ENCODE measurements at regions not wholly inside any gene's neighbourhood (a gene's known extent, or its start where the extent isn't known, plus 50 kb on each side); places are given as distances from the start of the nearest gene placed in this dataset.

DNA sequence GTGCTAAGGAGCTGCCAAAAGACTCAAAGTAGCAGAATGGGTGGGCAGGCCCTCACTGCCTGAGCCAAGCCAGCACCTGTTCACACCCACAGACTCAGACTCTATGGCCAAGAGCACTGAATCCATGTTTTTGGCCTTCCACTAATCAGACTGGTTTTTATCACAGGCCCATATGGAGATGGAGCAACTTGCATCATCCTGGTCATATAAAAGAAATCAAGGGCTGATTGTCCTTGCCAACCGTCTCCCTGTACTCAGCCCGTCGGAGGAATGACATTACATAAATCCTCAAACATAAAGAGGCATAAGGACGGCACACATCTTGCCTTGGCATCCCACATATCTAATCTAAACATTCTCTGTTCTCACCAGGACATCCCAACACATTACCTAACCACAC is 66.7 kb downstream of the MARCHF4 start:
- H3K4me1 Mint-ChIP-seq, result peaks cover 15% of the 10 kb centered on the region
- ChIA-PET CTCF (no interaction called here), POLR2A (no interaction called here)
- no peak for DNase-seq (ENCODE audit: low spot score)
- no peaks in the 10 kb centered on the region; the same call in 1 of the 2 replicates for H3K9me3 Mint-ChIP-seq
- H3K27ac Mint-ChIP-seq, result no peak overlapping the region
- no peak for ATAC-seq
- peaks cover 14% of the 10 kb centered on the region for H3K27me3 Mint-ChIP-seq (ENCODE audit: low read depth)
- H3K4me3 Mint-ChIP-seq, result no peak overlapping the region
- no peak for TF ChIP-seq CBFB (CRISPR knock-in tag; IDR thresholded peaks at IDR 0.05; ENCODE audit: low read depth)
- TF ChIP-seq SP1 (CRISPR knock-in tag; conservative IDR thresholded peaks at IDR 0.05), result no peak
- TF ChIP-seq GRHL2 (CRISPR knock-in tag; IDR thresholded peaks at IDR 0.05; ENCODE audit: insufficient replicate concordance, severe bottlenecking), result no peak
- TF ChIP-seq ZNF671 (CRISPR knock-in tag; IDR thresholded peaks at IDR 0.05), result no peak
- TF ChIP-seq, protein P1, sequence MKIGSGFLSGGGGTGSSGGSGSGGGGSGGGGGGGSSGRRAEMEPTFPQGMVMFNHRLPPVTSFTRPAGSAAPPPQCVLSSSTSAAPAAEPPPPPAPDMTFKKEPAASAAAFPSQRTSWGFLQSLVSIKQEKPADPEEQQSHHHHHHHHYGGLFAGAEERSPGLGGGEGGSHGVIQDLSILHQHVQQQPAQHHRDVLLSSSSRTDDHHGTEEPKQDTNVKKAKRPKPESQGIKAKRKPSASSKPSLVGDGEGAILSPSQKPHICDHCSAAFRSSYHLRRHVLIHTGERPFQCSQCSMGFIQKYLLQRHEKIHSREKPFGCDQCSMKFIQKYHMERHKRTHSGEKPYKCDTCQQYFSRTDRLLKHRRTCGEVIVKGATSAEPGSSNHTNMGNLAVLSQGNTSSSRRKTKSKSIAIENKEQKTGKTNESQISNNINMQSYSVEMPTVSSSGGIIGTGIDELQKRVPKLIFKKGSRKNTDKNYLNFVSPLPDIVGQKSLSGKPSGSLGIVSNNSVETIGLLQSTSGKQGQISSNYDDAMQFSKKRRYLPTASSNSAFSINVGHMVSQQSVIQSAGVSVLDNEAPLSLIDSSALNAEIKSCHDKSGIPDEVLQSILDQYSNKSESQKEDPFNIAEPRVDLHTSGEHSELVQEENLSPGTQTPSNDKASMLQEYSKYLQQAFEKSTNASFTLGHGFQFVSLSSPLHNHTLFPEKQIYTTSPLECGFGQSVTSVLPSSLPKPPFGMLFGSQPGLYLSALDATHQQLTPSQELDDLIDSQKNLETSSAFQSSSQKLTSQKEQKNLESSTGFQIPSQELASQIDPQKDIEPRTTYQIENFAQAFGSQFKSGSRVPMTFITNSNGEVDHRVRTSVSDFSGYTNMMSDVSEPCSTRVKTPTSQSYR (CRISPR knock-in tag; IDR thresholded peaks at IDR 0.05), result no peak
- no peak for TF ChIP-seq EMX1 (CRISPR knock-in tag; IDR thresholded peaks at IDR 0.05)
- no peak for TF ChIP-seq ATF1 (CRISPR knock-in tag; IDR thresholded peaks at IDR 0.05)
- no peak for TF ChIP-seq ZNF423 (CRISPR knock-in tag; IDR thresholded peaks at IDR 0.05)
- TF ChIP-seq, protein P2, sequence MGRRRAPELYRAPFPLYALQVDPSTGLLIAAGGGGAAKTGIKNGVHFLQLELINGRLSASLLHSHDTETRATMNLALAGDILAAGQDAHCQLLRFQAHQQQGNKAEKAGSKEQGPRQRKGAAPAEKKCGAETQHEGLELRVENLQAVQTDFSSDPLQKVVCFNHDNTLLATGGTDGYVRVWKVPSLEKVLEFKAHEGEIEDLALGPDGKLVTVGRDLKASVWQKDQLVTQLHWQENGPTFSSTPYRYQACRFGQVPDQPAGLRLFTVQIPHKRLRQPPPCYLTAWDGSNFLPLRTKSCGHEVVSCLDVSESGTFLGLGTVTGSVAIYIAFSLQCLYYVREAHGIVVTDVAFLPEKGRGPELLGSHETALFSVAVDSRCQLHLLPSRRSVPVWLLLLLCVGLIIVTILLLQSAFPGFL (CRISPR knock-in tag; IDR thresholded peaks at IDR 0.05; ENCODE audit: borderline replicate concordance), result no peak
- TF ChIP-seq, protein P3, sequence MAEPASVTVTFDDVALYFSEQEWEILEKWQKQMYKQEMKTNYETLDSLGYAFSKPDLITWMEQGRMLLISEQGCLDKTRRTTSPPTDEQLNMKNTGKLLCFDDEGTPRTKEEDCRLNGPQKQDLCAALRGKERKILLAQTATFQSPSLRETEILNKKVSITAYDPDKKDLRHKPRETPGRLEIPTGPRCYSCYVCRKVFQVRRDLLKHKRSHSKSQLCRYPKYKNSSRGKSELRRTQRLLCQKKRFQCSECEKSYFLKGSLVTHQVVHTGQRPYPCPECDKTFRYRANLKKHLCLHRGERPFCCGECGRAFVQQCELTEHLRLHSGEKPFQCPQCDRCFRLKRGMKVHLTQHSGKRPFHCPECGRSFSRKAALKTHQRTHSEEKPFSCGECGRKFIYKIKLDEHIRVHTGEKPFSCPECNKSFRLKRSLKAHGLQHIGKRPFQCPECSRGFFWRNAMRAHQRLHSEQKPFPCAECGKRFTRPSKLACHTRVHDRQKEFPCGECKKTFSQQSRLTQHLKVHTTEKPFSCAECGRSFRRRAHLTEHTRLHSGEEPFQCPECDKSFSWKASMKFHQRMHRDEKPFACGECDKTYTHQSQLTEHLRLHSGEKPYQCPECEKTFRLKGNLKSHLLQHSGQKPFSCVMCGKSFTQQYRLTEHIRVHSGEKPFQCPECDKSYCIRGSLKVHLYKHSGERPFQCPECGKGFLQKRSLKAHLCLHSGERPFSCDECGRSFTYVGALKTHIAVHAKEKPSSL (CRISPR knock-in tag; conservative IDR thresholded peaks at IDR 0.05), result no peak
- no peak for TF ChIP-seq ZNF263 (CRISPR knock-in tag; IDR thresholded peaks at IDR 0.05; ENCODE audit: low read depth)
- TF ChIP-seq, protein P4, sequence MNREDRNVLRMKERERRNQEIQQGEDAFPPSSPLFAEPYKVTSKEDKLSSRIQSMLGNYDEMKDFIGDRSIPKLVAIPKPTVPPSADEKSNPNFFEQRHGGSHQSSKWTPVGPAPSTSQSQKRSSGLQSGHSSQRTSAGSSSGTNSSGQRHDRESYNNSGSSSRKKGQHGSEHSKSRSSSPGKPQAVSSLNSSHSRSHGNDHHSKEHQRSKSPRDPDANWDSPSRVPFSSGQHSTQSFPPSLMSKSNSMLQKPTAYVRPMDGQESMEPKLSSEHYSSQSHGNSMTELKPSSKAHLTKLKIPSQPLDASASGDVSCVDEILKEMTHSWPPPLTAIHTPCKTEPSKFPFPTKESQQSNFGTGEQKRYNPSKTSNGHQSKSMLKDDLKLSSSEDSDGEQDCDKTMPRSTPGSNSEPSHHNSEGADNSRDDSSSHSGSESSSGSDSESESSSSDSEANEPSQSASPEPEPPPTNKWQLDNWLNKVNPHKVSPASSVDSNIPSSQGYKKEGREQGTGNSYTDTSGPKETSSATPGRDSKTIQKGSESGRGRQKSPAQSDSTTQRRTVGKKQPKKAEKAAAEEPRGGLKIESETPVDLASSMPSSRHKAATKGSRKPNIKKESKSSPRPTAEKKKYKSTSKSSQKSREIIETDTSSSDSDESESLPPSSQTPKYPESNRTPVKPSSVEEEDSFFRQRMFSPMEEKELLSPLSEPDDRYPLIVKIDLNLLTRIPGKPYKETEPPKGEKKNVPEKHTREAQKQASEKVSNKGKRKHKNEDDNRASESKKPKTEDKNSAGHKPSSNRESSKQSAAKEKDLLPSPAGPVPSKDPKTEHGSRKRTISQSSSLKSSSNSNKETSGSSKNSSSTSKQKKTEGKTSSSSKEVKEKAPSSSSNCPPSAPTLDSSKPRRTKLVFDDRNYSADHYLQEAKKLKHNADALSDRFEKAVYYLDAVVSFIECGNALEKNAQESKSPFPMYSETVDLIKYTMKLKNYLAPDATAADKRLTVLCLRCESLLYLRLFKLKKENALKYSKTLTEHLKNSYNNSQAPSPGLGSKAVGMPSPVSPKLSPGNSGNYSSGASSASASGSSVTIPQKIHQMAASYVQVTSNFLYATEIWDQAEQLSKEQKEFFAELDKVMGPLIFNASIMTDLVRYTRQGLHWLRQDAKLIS (CRISPR knock-in tag; IDR thresholded peaks at IDR 0.05; ENCODE audit: borderline replicate concordance), result no peak
- TF ChIP-seq, protein P5, sequence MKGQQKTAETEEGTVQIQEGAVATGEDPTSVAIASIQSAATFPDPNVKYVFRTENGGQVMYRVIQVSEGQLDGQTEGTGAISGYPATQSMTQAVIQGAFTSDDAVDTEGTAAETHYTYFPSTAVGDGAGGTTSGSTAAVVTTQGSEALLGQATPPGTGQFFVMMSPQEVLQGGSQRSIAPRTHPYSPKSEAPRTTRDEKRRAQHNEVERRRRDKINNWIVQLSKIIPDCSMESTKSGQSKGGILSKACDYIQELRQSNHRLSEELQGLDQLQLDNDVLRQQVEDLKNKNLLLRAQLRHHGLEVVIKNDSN (CRISPR knock-in tag; IDR thresholded peaks at IDR 0.05), result no peak
- no peak for TF ChIP-seq CREB1 (CRISPR knock-in tag; IDR thresholded peaks at IDR 0.05)
- TF ChIP-seq, protein P6, sequence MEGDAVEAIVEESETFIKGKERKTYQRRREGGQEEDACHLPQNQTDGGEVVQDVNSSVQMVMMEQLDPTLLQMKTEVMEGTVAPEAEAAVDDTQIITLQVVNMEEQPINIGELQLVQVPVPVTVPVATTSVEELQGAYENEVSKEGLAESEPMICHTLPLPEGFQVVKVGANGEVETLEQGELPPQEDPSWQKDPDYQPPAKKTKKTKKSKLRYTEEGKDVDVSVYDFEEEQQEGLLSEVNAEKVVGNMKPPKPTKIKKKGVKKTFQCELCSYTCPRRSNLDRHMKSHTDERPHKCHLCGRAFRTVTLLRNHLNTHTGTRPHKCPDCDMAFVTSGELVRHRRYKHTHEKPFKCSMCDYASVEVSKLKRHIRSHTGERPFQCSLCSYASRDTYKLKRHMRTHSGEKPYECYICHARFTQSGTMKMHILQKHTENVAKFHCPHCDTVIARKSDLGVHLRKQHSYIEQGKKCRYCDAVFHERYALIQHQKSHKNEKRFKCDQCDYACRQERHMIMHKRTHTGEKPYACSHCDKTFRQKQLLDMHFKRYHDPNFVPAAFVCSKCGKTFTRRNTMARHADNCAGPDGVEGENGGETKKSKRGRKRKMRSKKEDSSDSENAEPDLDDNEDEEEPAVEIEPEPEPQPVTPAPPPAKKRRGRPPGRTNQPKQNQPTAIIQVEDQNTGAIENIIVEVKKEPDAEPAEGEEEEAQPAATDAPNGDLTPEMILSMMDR (IDR thresholded peaks at IDR 0.05), result no peak
- 0 out of 2 replicates have a peak, but pooled peaks cover 2% of the 10 kb centered on the region for H3K36me3 Mint-ChIP-seq
